Tibial artery (tissue), 4 donors: ENCODE measurements at regions not wholly inside any gene's neighbourhood (a gene's known extent, or its start where the extent isn't known, plus 50 kb on each side); places are given as distances from the start of the nearest gene placed in this dataset.

Source experiments
- DNase-seq, 2 donors: peaks; one replicate each; pipeline ENCODE4 v3.0.0-alpha.2; 2019
- H3K27ac ChIP-seq, 2 donors: fragments of 200-600 bp; sonication (generic) in 1 of 2; 1 replicate in 1 of 2; 2 replicates in 1 of 2; pipeline ENCODE4 v1.5.1; 2018 to 2019; ENCODE audit warnings: mild to moderate bottlenecking in 1 of 2
- H3K27me3 ChIP-seq, 2 donors: fragments of 200-600 bp; sonication (generic) in 1 of 2; one replicate each; pipeline versions ENCODE4 v1.5.1 to v1.6.0; 2016 to 2019
- H3K36me3 ChIP-seq, 3 donors: fragments of 200-600 bp; sonication (generic) in 2 of 3; one replicate each; pipeline ENCODE4 v1.5.1; 2016 to 2019; ENCODE audit warnings: mild to moderate bottlenecking in 2 of 3
- H3K4me1 ChIP-seq, 4 donors: fragments of 200-600 bp; sonication (generic) in 2 of 4; 1 replicate in 3 of 4; 2 replicates in 1 of 4; pipeline ENCODE4 v1.5.1; 2016 to 2019
- H3K4me3 ChIP-seq, 2 donors: fragments of 200-600 bp; sonication (generic) in 1 of 2; 1 replicate in 1 of 2; 2 replicates in 1 of 2; pipeline ENCODE4 v1.5.1; 2018 to 2019; ENCODE audit warnings: mild to moderate bottlenecking in 2 of 2
- H3K9me3 ChIP-seq, 3 donors: fragments of 200-600 bp; sonication (generic) in 1 of 3; one replicate each; pipeline ENCODE4 v1.5.1; 2016 to 2019
- CTCF ChIP-seq, 2 experiments: fragments of 200-600 bp in 1 of 2; fragments of 450-650 bp in 1 of 2; IDR thresholded peaks; one replicate each; pipeline ENCODE4 v1.5.1; 2017 to 2019; ENCODE audit warnings: antibody characterized with exemption in 2 of 2, mild to moderate bottlenecking in 1 of 2, moderate library complexity in 1 of 2
- intact Hi-C: fragments of 100-400 bp; cut with DNase I; formaldehyde crosslinking; loops from one replicate; pipeline ENCODE4 v1.15.0; 2023; ENCODE audit warnings: low total_unique reads

GRCh38 chr10:3692387-3692999 is 92.5 kb downstream of the KLF6 start:
- no peak overlapping the region for H3K4me3 ChIP-seq
- intact Hi-C loops = no loop called here
- no peak overlapping the region for H3K27ac ChIP-seq
- no peaks in the 10 kb centered on the region for H3K36me3 ChIP-seq
- no peak for DNase-seq
- H3K4me1 ChIP-seq = no peaks in the 10 kb centered on the region
- H3K27me3 ChIP-seq = no peaks in the 10 kb centered on the region
- no peak for TF ChIP-seq CTCF (IDR thresholded peaks at IDR 0.05)
- no peaks in the 10 kb centered on the region for H3K9me3 ChIP-seq

GRCh38 chr10:3691482-3691881 is 93.5 kb downstream of the KLF6 start:
- no peak overlapping the region for H3K27ac ChIP-seq
- no peaks in the 10 kb centered on the region for H3K4me1 ChIP-seq
- no peaks in the 10 kb centered on the region for H3K36me3 ChIP-seq
- no peak for DNase-seq
- no peaks in the 10 kb centered on the region for H3K9me3 ChIP-seq
- no peak for TF ChIP-seq CTCF (IDR thresholded peaks at IDR 0.05)
- H3K4me3 ChIP-seq = no peak overlapping the region
- intact Hi-C loops = no loop called here
- no peaks in the 10 kb centered on the region for H3K27me3 ChIP-seq

- no peaks in the 10 kb centered on the region for H3K9me3 ChIP-seq
- no peak for TF ChIP-seq CTCF (IDR thresholded peaks at IDR 0.05)
- H3K4me1 ChIP-seq = no peaks in the 10 kb centered on the region
- no peak for DNase-seq
- no peak overlapping the region for H3K4me3 ChIP-seq
- intact Hi-C loops = no loop called here
- H3K27ac ChIP-seq = no peak overlapping the region
- H3K27me3 ChIP-seq = no peaks in the 10 kb centered on the region
- H3K36me3 ChIP-seq = no peaks in the 10 kb centered on the region
Measured at GRCh38 chr10:3689871-3690510, 95.0 kb downstream of the KLF6 start.

- Histone ChIP-seq H3K36me3 (no peaks in the 10 kb centered on the region), H3K27ac (no peak overlapping the region), H3K9me3 (no peaks in the 10 kb centered on the region), H3K4me1 (no peaks in the 10 kb centered on the region), H3K27me3 (no peaks in the 10 kb centered on the region), H3K4me3 (no peak overlapping the region)
- no peak for TF ChIP-seq CTCF (IDR thresholded peaks at IDR 0.05)
- no peak for DNase-seq
- intact Hi-C loops = no loop called here
Measured at GRCh38 chr10:3687510-3688081, 97.4 kb downstream of the KLF6 start.

GRCh38 chr10:3685384-3685783 is 99.6 kb downstream of the KLF6 start:
- no peak for TF ChIP-seq CTCF (IDR thresholded peaks at IDR 0.05)
- DNase-seq = no peak
- H3K4me1 ChIP-seq = no peaks in the 10 kb centered on the region
- no peaks in the 10 kb centered on the region for H3K9me3 ChIP-seq
- intact Hi-C loops = no loop called here
- H3K27ac ChIP-seq = no peak overlapping the region
- no peaks in the 10 kb centered on the region for H3K27me3 ChIP-seq
- H3K36me3 ChIP-seq = no peaks in the 10 kb centered on the region
- H3K4me3 ChIP-seq = no peak overlapping the region
